Mesenchymal stem cell (in vitro differentiated cells and primary cell): ENCODE measurements at regions not wholly inside any gene's neighbourhood (a gene's known extent, or its start where the extent isn't known, plus 50 kb on each side); places are given as distances from the start of the nearest gene placed in this dataset.

Experiments used
- DNase-seq: peaks from one replicate; pipeline ENCODE4 v3.0.0-alpha.2; 2013
- H2AFZ ChIP-seq: one replicate; pipeline ENCODE4 v1.6.1; 2013; ENCODE audit warnings: low read depth, mild to moderate bottlenecking, control low read depth, inconsistent platforms, low read length, moderate library complexity
- H2AK5ac ChIP-seq: 2 replicates; pipeline ENCODE4 v1.6.1; 2013; ENCODE audit warnings: low read length, moderate library complexity, mild to moderate bottlenecking, inconsistent platforms; ENCODE audit not compliant: severe bottlenecking
- H2BK120ac ChIP-seq: one replicate; pipeline ENCODE4 v1.6.1; 2013; ENCODE audit warnings: low read depth, mild to moderate bottlenecking, inconsistent platforms, low read length, moderate library complexity
- H2BK12ac ChIP-seq, 2 experiments: one replicate each; pipeline ENCODE4 v1.6.1; 2013; ENCODE audit warnings: inconsistent platforms in 2 of 2, low read length in 2 of 2, mild to moderate bottlenecking in 2 of 2, moderate library complexity in 2 of 2, control low read depth in 1 of 2
- H2BK15ac ChIP-seq: one replicate; pipeline ENCODE4 v1.6.1; 2013; ENCODE audit warnings: mild to moderate bottlenecking, low read depth, inconsistent platforms; ENCODE audit not compliant: poor library complexity, severe bottlenecking
- H2BK5ac ChIP-seq: 2 replicates; pipeline ENCODE4 v1.6.1; 2013; ENCODE audit warnings: low read depth, mild to moderate bottlenecking, low read length, control low read depth, inconsistent platforms; ENCODE audit not compliant: poor library complexity, severe bottlenecking
- H3K14ac ChIP-seq, 2 experiments: one replicate each; pipeline ENCODE4 v1.6.1; 2013; ENCODE audit warnings: inconsistent platforms in 2 of 2, low read length in 2 of 2, control low read depth in 1 of 2, mild to moderate bottlenecking in 1 of 2, moderate library complexity in 1 of 2
- H3K18ac ChIP-seq, 2 experiments: one replicate each; pipeline ENCODE4 v1.6.1; 2013; ENCODE audit warnings: inconsistent platforms in 2 of 2, low read length in 2 of 2, control low read depth in 1 of 2, low read depth in 1 of 2, mild to moderate bottlenecking in 1 of 2
- H3K23ac ChIP-seq, 2 experiments: one replicate each; pipeline ENCODE4 v1.6.1; 2013; ENCODE audit warnings: inconsistent platforms in 2 of 2, low read length in 2 of 2, mild to moderate bottlenecking in 2 of 2, moderate library complexity in 2 of 2, control low read depth in 1 of 2
- H3K27ac ChIP-seq: 2 replicates; pipeline ENCODE4 v1.5.1; 2013; ENCODE audit warnings: mild to moderate bottlenecking, moderate library complexity, low read length, control low read depth, inconsistent platforms; ENCODE audit not compliant: poor library complexity, severe bottlenecking
- H3K27me3 ChIP-seq, 2 experiments: 2 replicates each; pipeline versions ENCODE4 v1.6.1 to v1.7.0; 2013; ENCODE audit warnings: low read length in 2 of 2, mild to moderate bottlenecking in 2 of 2, moderate library complexity in 2 of 2, control low read depth in 1 of 2, inconsistent platforms in 1 of 2; ENCODE audit not compliant: control insufficient read depth in 1 of 2, insufficient read depth in 1 of 2
- H3K36me3 ChIP-seq, 2 experiments: 2 replicates each; pipeline versions ENCODE4 v1.6.1 to v1.7.0; 2013; ENCODE audit warnings: low read length in 2 of 2, control low read depth in 1 of 2, inconsistent platforms in 1 of 2, low read depth in 1 of 2, mild to moderate bottlenecking in 1 of 2; ENCODE audit not compliant: insufficient read depth in 2 of 2, control insufficient read depth in 1 of 2
- H3K4ac ChIP-seq, 2 experiments: one replicate each; pipeline ENCODE4 v1.6.1; 2013; ENCODE audit warnings: inconsistent platforms in 2 of 2, low read length in 2 of 2, mild to moderate bottlenecking in 2 of 2, moderate library complexity in 2 of 2, control low read depth in 1 of 2, low read depth in 1 of 2
- H3K4me1 ChIP-seq: 2 replicates; pipeline ENCODE4 v1.6.1; 2013; ENCODE audit warnings: low read depth, low read length, control low read depth; ENCODE audit not compliant: control insufficient read depth, insufficient read depth
- H3K4me2 ChIP-seq: 2 replicates; pipeline ENCODE4 v1.6.1; 2013; ENCODE audit warnings: low read length, mild to moderate bottlenecking, inconsistent platforms; ENCODE audit not compliant: poor library complexity, severe bottlenecking
- H3K4me3 ChIP-seq, 2 experiments: 2 replicates each; pipeline versions ENCODE4 v1.5.1 to v1.7.0; 2013; ENCODE audit warnings: low read length in 2 of 2, mild to moderate bottlenecking in 2 of 2, control low read depth in 1 of 2, low read depth in 1 of 2; ENCODE audit not compliant: insufficient read depth in 1 of 2
- H3K79me1 ChIP-seq: replicated peaks from 2 replicates; pipeline ENCODE4 v1.6.1; 2013; ENCODE audit warnings: mild to moderate bottlenecking, control low read depth, low read length, inconsistent platforms; ENCODE audit not compliant: poor library complexity, severe bottlenecking
- H3K9ac ChIP-seq: 2 replicates; pipeline ENCODE4 v1.7.0; 2013; ENCODE audit warnings: mild to moderate bottlenecking, low read length, moderate library complexity
- H3K9me3 ChIP-seq: 2 replicates; pipeline ENCODE4 v1.7.0; 2013; ENCODE audit warnings: mild to moderate bottlenecking, low read length; ENCODE audit not compliant: control insufficient read depth
- H4K8ac ChIP-seq: one replicate; pipeline ENCODE4 v1.6.1; 2013; ENCODE audit warnings: inconsistent platforms, mild to moderate bottlenecking, low read length, moderate library complexity
- H4K91ac ChIP-seq: one replicate; pipeline ENCODE4 v1.6.1; 2013; ENCODE audit warnings: mild to moderate bottlenecking, low read length, inconsistent platforms
- WGBS: methylation state at CpG from one replicate; pipeline ENCODE4 v1.1.7; 2013; ENCODE audit warnings: mixed read lengths; 5-methylcytosine and 5-hydroxymethylcytosine counted together

DNA sequence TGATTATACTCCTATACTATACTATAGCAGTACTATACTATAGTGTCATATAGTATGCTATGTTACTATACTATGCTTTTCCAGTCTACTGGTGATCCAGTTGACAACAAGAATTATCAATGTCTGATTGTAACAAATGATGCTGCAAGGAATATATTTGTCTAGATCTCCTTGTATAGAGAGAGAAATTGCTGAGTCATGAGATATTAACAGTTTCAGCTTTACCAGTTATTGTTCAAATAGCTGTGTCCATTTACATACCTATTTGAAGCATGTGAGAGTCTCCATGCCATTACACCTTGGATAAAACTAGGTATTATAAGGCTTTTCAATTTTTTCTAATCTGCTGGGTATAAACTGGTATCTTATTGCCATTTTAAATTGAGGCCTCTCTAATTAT is 136.4 kb upstream of the SKOR2 start:
- H4K91ac ChIP-seq = no peak overlapping the region
- H3K79me1 ChIP-seq = no peaks in the 10 kb centered on the region
- no peaks in the 10 kb centered on the region for H3K36me3 ChIP-seq
- no peak overlapping the region for H2BK15ac ChIP-seq
- H3K9me3 ChIP-seq = peaks cover 7% of the 10 kb centered on the region
- DNase-seq = no peak
- no peak overlapping the region for H3K14ac ChIP-seq
- H2BK12ac ChIP-seq = no peak overlapping the region
- H3K4me2 ChIP-seq = no peak overlapping the region
- H2AK5ac ChIP-seq = no peak overlapping the region
- no peak overlapping the region for H3K4me3 ChIP-seq
- H3K23ac ChIP-seq = no peak overlapping the region
- no peak overlapping the region for H3K9ac ChIP-seq
- H2BK5ac ChIP-seq = no peak overlapping the region
- H2AFZ ChIP-seq = no peak overlapping the region
- H3K18ac ChIP-seq = no peak overlapping the region
- no peaks in the 10 kb centered on the region for H3K4me1 ChIP-seq
- no peak overlapping the region for H3K27ac ChIP-seq
- H4K8ac ChIP-seq = no peak overlapping the region
- no peak overlapping the region for H2BK120ac ChIP-seq
- H3K27me3 ChIP-seq = peaks cover 0 to 5% of the 10 kb centered on the region in 2 experiments
- H3K4ac ChIP-seq = no peak overlapping the region

DNA sequence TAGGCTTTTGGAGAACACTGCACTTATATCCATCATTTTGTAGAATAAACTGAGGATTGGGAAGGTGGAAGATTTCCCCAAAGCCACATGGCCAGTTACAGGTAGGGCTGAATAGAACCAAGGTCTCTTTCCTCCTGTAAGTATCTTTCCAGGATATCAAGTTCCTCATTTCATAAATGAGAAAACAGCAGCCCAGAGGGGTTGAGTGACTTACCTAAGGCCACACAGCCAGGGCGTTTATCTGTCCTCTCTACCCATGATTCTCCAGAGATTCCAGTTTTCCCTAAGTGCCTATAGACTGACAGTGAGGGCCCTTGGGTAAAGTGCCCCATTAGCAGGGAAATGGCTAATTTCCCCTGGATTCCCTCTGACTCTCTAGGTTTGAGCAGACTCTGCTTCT is 132.3 kb upstream of the SKOR2 start:
- H2BK120ac ChIP-seq = no peak overlapping the region
- no peak overlapping the region for H2BK15ac ChIP-seq
- H4K8ac ChIP-seq = no peak overlapping the region
- H3K23ac ChIP-seq = no peak overlapping the region
- no peaks in the 10 kb centered on the region for H3K4me1 ChIP-seq
- no peak overlapping the region for H2AFZ ChIP-seq
- no peak overlapping the region for H3K4ac ChIP-seq
- no peaks in the 10 kb centered on the region for H3K36me3 ChIP-seq
- peaks cover 7% of the 10 kb centered on the region for H3K9me3 ChIP-seq
- H4K91ac ChIP-seq = no peak overlapping the region
- no peak overlapping the region for H2BK12ac ChIP-seq
- no peak overlapping the region for H3K14ac ChIP-seq
- H3K4me3 ChIP-seq = no peak overlapping the region
- WGBS = 25% methylated on average over 1 of the region's 1 CpG
- no peak overlapping the region for H2AK5ac ChIP-seq
- no peak overlapping the region for H3K4me2 ChIP-seq
- H3K79me1 ChIP-seq = no peaks in the 10 kb centered on the region
- DNase-seq = no peak
- no peak overlapping the region for H3K9ac ChIP-seq
- H3K18ac ChIP-seq = no peak overlapping the region
- peaks cover 0 to 5% of the 10 kb centered on the region in 2 experiments for H3K27me3 ChIP-seq
- H2BK5ac ChIP-seq = no peak overlapping the region
- no peak overlapping the region for H3K27ac ChIP-seq

DNA sequence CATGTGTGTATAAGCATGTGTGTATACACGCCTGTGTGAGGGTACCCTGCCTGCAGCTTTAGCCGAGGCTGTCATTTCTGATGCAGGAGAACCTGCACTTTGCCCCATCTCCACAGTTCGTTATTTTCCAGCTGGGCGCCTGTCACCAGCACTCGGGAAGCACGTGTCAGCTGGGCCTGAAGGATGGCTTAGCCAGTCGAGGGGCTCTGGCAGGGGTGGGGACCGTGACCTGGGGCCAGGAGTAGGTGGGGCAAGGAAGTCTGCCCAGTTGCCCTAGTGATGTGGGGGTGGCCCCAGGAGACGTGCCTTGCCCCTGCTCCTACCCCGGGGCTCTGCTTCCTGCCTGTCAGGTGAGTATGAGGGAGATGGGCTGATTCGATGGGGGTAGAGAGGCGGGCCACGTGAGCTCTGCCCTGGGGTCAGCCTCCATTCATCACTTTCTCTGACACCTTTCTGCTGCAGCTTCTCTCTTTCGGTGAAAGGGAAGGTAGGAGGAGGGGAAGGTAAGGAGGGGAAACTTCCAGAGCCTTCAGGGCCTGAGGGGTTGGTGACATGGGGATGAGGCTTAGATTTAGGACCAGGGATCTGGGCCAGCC is 130.6 kb upstream of the SKOR2 start:
- 63% methylated on average over 13 of the region's 14 CpGs for WGBS
- DNase-seq = no peak
- no peak overlapping the region for H2BK15ac ChIP-seq

DNA sequence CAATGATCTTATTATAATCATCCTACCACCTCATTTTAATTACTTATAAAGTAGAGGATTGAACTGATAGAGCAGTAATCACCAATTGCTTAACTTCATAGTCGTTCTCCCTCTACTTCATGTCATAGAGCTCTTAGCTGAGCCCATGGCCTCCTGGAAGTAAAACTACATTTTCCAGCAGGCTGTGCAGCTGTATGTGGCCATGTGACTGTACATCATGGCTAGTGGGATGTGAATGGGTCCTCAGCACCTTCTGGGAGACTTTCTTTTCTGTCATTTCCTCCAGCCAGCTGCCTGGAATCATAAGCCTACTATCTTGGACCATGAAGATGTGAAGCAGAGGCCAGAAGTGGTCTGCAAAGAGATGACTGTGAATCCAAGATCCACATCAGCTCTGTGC is 128.7 kb upstream of the SKOR2 start:
- no peaks in the 10 kb centered on the region for H3K9me3 ChIP-seq
- no peak overlapping the region for H2AFZ ChIP-seq
- H3K27ac ChIP-seq = no peak overlapping the region
- 100% methylated on average over 1 of the region's 1 CpG for WGBS
- no peak overlapping the region for H2BK12ac ChIP-seq
- H3K4ac ChIP-seq = no peak overlapping the region
- no peaks in the 10 kb centered on the region for H3K4me1 ChIP-seq
- H3K79me1 ChIP-seq = no peaks in the 10 kb centered on the region
- DNase-seq = no peak
- H3K18ac ChIP-seq = no peak overlapping the region
- no peak overlapping the region for H2BK120ac ChIP-seq
- no peak overlapping the region for H2AK5ac ChIP-seq
- no peak overlapping the region for H3K4me2 ChIP-seq
- H4K91ac ChIP-seq = no peak overlapping the region
- no peak overlapping the region for H3K23ac ChIP-seq
- H3K36me3 ChIP-seq = no peaks in the 10 kb centered on the region
- H3K4me3 ChIP-seq = no peak overlapping the region
- no peak overlapping the region for H2BK15ac ChIP-seq
- peaks cover 0 to 12% of the 10 kb centered on the region in 2 experiments for H3K27me3 ChIP-seq
- H2BK5ac ChIP-seq = no peak overlapping the region
- H3K9ac ChIP-seq = no peak overlapping the region
- no peak overlapping the region for H3K14ac ChIP-seq
- no peak overlapping the region for H4K8ac ChIP-seq

More for the DNA sequence above, 130.6 kb upstream of the SKOR2 start:
- Histone ChIP-seq H4K91ac (no peak overlapping the region), H3K4ac (no peak overlapping the region), H3K27me3 (peaks cover 0 to 12% of the 10 kb centered on the region in 2 experiments), H3K4me3 (no peak overlapping the region), H2BK120ac (no peak overlapping the region), H2BK12ac (no peak overlapping the region), H3K27ac (no peak overlapping the region), H2BK5ac (no peak overlapping the region), H2AK5ac (no peak overlapping the region), H3K9ac (no peak overlapping the region), H2AFZ (no peak overlapping the region), H3K9me3 (peaks cover 7% of the 10 kb centered on the region), H3K4me1 (no peaks in the 10 kb centered on the region), H3K14ac (no peak overlapping the region), H3K23ac (no peak overlapping the region), H4K8ac (no peak overlapping the region), H3K18ac (no peak overlapping the region), H3K36me3 (no peaks in the 10 kb centered on the region), H3K79me1 (no peaks in the 10 kb centered on the region), H3K4me2 (no peak overlapping the region)
